ENCODE measurements at regions not wholly inside any gene's neighbourhood (a gene's known extent, or its start where the extent isn't known, plus 50 kb on each side); places are given as distances from the start of the nearest gene placed in this dataset.

DNA sequence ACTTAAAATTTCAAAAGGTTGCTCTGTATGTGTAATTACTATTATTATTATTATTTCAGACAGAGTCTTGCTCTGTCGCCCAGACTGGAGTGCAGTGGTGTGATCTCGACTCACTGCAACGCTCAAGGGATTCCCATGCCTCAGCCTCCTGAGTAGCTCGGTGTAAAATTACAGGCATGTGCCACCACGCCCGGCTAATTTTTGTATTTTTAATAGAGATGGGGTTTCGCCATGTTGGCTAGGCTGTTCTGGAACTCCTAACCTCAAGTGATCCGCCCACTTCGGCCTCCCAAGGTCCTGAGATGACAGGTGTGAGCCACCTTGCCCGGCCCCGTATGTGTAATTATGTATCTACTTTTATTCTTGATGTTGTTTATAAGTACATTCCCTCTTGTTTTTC, 65.3 kb upstream of the ZNF217 start:
- TF ChIP-seq, protein P1, sequence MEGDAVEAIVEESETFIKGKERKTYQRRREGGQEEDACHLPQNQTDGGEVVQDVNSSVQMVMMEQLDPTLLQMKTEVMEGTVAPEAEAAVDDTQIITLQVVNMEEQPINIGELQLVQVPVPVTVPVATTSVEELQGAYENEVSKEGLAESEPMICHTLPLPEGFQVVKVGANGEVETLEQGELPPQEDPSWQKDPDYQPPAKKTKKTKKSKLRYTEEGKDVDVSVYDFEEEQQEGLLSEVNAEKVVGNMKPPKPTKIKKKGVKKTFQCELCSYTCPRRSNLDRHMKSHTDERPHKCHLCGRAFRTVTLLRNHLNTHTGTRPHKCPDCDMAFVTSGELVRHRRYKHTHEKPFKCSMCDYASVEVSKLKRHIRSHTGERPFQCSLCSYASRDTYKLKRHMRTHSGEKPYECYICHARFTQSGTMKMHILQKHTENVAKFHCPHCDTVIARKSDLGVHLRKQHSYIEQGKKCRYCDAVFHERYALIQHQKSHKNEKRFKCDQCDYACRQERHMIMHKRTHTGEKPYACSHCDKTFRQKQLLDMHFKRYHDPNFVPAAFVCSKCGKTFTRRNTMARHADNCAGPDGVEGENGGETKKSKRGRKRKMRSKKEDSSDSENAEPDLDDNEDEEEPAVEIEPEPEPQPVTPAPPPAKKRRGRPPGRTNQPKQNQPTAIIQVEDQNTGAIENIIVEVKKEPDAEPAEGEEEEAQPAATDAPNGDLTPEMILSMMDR (IDR thresholded peaks at IDR 0.05): no peak
- TF ChIP-seq POLR2A (IDR thresholded peaks at IDR 0.05): no peak
- ATAC-seq (no peak), DNase-seq (no peak)
- intact Hi-C loops (cut with DNase I): no loop called here
- Histone ChIP-seq H3K27me3 (no peaks in the 10 kb centered on the region), H3K27ac (no peak overlapping the region), H3K4me1 (peaks cover 14% of the 10 kb centered on the region), H3K9me3 (no peaks in the 10 kb centered on the region), H3K4me3 (no peak overlapping the region), H3K36me3 (replicated peaks in 1 of 2; ENCODE audit: insufficient read depth in 1 of 2, low read depth in 2 of 2) (no peaks in the 10 kb centered on the region)
- WGBS, 2 donors: 97% methylated on average over 11 of the region's 11 CpGs

DNA sequence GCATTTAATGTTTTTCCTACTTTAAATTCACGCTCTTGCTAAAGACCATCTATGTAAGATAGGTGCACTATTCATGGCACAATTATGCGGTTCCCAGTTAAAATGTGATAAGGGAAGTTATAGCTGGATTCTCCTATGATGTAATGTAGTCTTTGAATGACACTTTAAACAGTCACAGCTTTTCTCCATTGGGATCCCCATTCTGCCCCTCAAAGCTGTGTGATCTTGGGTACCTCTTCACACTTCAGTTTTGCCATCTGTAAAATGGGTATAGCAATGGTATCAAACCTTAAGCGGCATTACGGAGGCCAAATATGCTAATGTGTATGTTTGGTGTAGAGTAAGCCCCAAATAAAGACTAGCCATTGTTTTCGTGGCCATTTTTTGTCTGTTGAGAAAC, 64.7 kb upstream of the ZNF217 start:
- DNase-seq (no peak), ATAC-seq (no peak)
- no peaks in the 10 kb centered on the region for H3K36me3 ChIP-seq (replicated peaks in 1 of 2; ENCODE audit: insufficient read depth in 1 of 2, low read depth in 2 of 2)
- no peaks in the 10 kb centered on the region for H3K9me3 ChIP-seq
- 82 to 91% methylated on average over 5 of the region's 5 CpGs for WGBS, 2 donors
- H3K27ac ChIP-seq: no peak overlapping the region
- peaks cover 18% of the 10 kb centered on the region for H3K4me1 ChIP-seq
- TF ChIP-seq, protein P1 (IDR thresholded peaks at IDR 0.05): no peak
- no peak overlapping the region for H3K4me3 ChIP-seq
- intact Hi-C loops (cut with DNase I): no loop called here
- H3K27me3 ChIP-seq: no peaks in the 10 kb centered on the region

DNA sequence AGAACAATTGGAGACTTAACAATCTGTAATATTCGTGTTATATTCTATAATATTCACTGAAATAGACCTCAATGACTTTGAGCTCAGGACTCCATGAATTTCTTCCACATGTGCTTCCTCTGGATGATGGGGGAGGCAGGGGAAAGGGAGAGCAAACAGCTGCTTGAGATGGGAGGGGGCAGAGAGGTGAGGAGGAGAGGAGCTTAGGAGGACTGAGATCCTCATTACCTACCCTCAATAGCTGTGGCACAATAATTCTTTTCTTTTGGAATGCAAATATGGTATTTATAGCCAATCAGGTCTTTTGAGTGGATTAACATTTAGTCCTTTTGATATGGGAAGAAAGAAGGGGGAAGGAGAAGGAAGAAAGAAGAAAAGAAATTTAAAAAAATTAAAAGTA, 64.1 kb upstream of the ZNF217 start:
- H3K4me3 ChIP-seq: no peak overlapping the region
- no peaks in the 10 kb centered on the region for H3K9me3 ChIP-seq
- ATAC-seq (no peak), DNase-seq (no peak)
- no peak overlapping the region for H3K27ac ChIP-seq
- no peaks in the 10 kb centered on the region for H3K36me3 ChIP-seq (replicated peaks in 1 of 2; ENCODE audit: insufficient read depth in 1 of 2, low read depth in 2 of 2)
- intact Hi-C loops (cut with DNase I): no loop called here
- WGBS, 2 donors: 65% methylated on average over 1 of the region's 1 CpG
- H3K4me1 ChIP-seq: peaks cover 24% of the 10 kb centered on the region
- H3K27me3 ChIP-seq: no peaks in the 10 kb centered on the region
- TF ChIP-seq, protein P1 (IDR thresholded peaks at IDR 0.05): no peak
- no peak for TF ChIP-seq POLR2A (IDR thresholded peaks at IDR 0.05)

DNA sequence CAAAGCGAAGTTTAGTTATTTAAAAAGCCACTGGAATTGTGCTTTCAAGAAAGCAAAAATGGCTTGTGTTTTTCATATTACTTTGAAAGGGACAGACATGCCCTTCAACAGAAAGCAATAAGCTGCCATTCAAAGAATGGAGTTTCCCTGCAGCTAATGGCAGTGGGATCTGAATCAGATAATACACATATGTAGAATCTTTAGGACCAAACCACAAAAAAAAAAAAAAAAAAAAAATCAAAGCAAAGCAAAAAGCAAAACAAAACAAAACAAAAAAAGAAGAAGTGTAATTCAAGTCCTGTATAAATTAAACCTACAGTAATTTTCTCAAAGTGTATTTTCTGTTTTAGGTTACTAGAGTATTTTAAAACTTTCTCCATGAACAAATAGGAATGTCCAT, 63.6 kb upstream of the ZNF217 start:
- ATAC-seq: no peak
- DNase-seq: no peak
- WGBS, 2 donors: 89 to 95% methylated on average over 1 of the region's 1 CpG
- TF ChIP-seq, protein P1 (IDR thresholded peaks at IDR 0.05): no peak
- Histone ChIP-seq H3K9me3 (no peaks in the 10 kb centered on the region), H3K27me3 (no peaks in the 10 kb centered on the region), H3K36me3 (replicated peaks in 1 of 2; ENCODE audit: insufficient read depth in 1 of 2, low read depth in 2 of 2) (no peaks in the 10 kb centered on the region), H3K27ac (peak overlapping the region in 2 of 4 donors; percentile 24 to 40), H3K4me1 (peaks cover 28% of the 10 kb centered on the region), H3K4me3 (no peak overlapping the region)
- intact Hi-C loops (cut with DNase I): no loop called here

DNA sequence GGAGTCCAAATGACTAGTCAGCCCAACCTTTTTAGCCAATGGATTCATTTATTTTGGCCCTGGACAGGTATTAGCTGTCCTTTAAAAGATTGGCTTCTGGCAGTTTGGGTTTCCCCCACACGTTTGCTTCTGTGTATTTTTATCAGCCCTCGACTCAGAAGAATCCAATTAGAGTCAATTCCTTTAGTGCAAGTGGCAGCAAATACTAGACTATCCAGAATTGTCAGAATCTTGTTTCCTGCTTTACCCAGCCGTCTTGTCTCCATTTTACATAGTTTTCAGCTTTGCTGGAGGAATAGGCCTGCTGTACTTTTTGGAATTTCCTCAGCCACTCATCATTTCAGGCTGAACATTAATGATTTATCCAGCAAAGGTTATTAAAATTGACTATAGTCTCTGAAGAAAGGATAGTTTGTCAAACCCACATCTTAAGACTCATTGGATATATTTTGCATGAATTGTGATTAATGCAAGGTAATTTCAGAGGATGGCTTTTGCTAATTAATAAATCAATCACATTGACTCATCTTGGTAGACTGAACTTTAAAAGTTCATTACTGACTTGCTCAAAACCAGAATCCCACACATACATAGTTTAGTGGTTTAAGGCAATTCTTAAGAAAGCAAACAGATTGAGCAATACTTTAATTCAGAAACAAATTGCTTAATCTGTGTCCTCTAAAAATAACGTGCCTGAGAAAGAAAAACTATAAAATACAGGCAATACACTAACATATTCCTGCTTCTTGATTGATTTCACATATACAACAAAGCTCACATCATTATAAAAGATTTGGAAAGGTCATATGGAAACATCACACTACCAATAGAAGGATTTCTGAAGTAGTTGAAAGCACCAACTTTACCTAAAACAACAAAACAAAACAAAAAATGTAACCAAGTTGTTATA, 62.9 kb upstream of the ZNF217 start:
- intact Hi-C loops (cut with DNase I): no loop called here
- 14 to 16% methylated on average over 4 of the region's 4 CpGs for WGBS, 2 donors
- H3K27ac ChIP-seq: peak overlapping the region in 3 of 4 donors; percentile 14 to 40 (median 24)
- no peaks in the 10 kb centered on the region for H3K27me3 ChIP-seq
- no peaks in the 10 kb centered on the region for H3K9me3 ChIP-seq
- no peak overlapping the region for H3K4me3 ChIP-seq
- peaks cover 34% of the 10 kb centered on the region for H3K4me1 ChIP-seq
- TF ChIP-seq, protein P1 (IDR thresholded peaks at IDR 0.05): no peak
- no peak for TF ChIP-seq POLR2A (IDR thresholded peaks at IDR 0.05)
- no peak for ATAC-seq
- DNase-seq: no peak
- no peaks in the 10 kb centered on the region for H3K36me3 ChIP-seq (replicated peaks in 1 of 2; ENCODE audit: insufficient read depth in 1 of 2, low read depth in 2 of 2)

Data from body of pancreas (tissue), 4 donors.